Esophagus squamous epithelium (tissue), 4 donors: ENCODE measurements at regions not wholly inside any gene's neighbourhood (a gene's known extent, or its start where the extent isn't known, plus 50 kb on each side); places are given as distances from the start of the nearest gene placed in this dataset.

Source experiments
- CTCF ChIP-seq, 6 experiments: fragments of 450-650 bp in 4 of 6; fragments of 200-600 bp in 2 of 6; sonication (generic) in 2 of 6; IDR thresholded peaks; one replicate each; pipeline ENCODE4 v1.5.1; 2016 to 2019; ENCODE audit warnings: antibody characterized with exemption in 6 of 6, mild to moderate bottlenecking in 4 of 6, moderate library complexity in 4 of 6
- POLR2A ChIP-seq, 4 donors: fragments of 450-650 bp; IDR thresholded peaks; one replicate each; pipeline ENCODE4 v1.6.1; 2017; ENCODE audit warnings: antibody characterized with exemption in 4 of 4, mild to moderate bottlenecking in 4 of 4, moderate library complexity in 3 of 4

- TF ChIP-seq CTCF (IDR thresholded peaks at IDR 0.05) (no peak), POLR2A (IDR thresholded peaks at IDR 0.05) (no peak)
Measured at GRCh38 chr12:4830556-4831210, 79.0 kb upstream of the KCNA1 start.
